ENCODE measurements at regions not wholly inside any gene's neighbourhood (a gene's known extent, or its start where the extent isn't known, plus 50 kb on each side); places are given as distances from the start of the nearest gene placed in this dataset.

- no peak overlapping the region for H3K27ac ChIP-seq (ENCODE audit: low read depth, low read length)
- no peak overlapping the region for H3K4me2 ChIP-seq (ENCODE audit: low read length)
- no peaks in the 10 kb centered on the region for H3K27me3 ChIP-seq (ENCODE audit: insufficient read depth, low read length)
- H3K9ac ChIP-seq (ENCODE audit: low read length) = no peak overlapping the region
- H2AFZ ChIP-seq (ENCODE audit: low read depth, low read length, poor library complexity, severe bottlenecking) = no peak overlapping the region
- H4K20me1 ChIP-seq (ENCODE audit: insufficient read depth) = no peaks in the 10 kb centered on the region
- H3K36me3 ChIP-seq (ENCODE audit: control insufficient read depth in 1 of 2, insufficient read depth in 2 of 2, low read length in 2 of 2) = no peaks in the 10 kb centered on the region
- ChIA-PET CTCF (no interaction called here), POLR2A (no interaction called here), RAD21 (ENCODE audit: low non-redundant PET in 1 of 2, low total read pairs in 2 of 2, uncharacterized antibody in 2 of 2, unreplicated experiment in 2 of 2) (no interaction called here)
- no peak for TF ChIP-seq CBX3 (IDR thresholded peaks at IDR 0.05; ENCODE audit: low read depth)
- no peak for TF ChIP-seq JUND (IDR thresholded peaks at IDR 0.05)
- no peak for TF ChIP-seq CEBPB (IDR thresholded peaks at IDR 0.05; ENCODE audit: low read depth)
- ATAC-seq (no peak), DNase-seq (ENCODE audit: low read depth, low spot score) (no peak)
- H3K79me2 ChIP-seq (ENCODE audit: insufficient read depth, low read length) = no peaks in the 10 kb centered on the region
- H3K9me3 ChIP-seq (ENCODE audit: control insufficient read depth in 1 of 2, insufficient read depth in 1 of 2, low read depth in 1 of 2, low read length in 2 of 2) = peaks cover 0 to 6% of the 10 kb centered on the region in 2 experiments; a peak in 1 of 4 replicates
- intact Hi-C loops (cut with micrococcal nuclease) = no loop called here
- no peaks in the 10 kb centered on the region for H3K4me1 ChIP-seq (ENCODE audit: control insufficient read depth in 1 of 2, insufficient read depth in 2 of 2, low read length in 2 of 2)
- BruUV-seq (replicated peaks) = no TSS peak
- no peaks in the 10 kb centered on the region for H3K9me2 ChIP-seq (ENCODE audit: insufficient read depth)
- no peak overlapping the region for H3K4me3 ChIP-seq (replicated peaks in 1 of 2; ENCODE audit: low read depth in 1 of 2, low read length in 2 of 2)
Measured at GRCh38 chr7:348480-348844, 58.5 kb downstream of the FOXL3 start.

DNA sequence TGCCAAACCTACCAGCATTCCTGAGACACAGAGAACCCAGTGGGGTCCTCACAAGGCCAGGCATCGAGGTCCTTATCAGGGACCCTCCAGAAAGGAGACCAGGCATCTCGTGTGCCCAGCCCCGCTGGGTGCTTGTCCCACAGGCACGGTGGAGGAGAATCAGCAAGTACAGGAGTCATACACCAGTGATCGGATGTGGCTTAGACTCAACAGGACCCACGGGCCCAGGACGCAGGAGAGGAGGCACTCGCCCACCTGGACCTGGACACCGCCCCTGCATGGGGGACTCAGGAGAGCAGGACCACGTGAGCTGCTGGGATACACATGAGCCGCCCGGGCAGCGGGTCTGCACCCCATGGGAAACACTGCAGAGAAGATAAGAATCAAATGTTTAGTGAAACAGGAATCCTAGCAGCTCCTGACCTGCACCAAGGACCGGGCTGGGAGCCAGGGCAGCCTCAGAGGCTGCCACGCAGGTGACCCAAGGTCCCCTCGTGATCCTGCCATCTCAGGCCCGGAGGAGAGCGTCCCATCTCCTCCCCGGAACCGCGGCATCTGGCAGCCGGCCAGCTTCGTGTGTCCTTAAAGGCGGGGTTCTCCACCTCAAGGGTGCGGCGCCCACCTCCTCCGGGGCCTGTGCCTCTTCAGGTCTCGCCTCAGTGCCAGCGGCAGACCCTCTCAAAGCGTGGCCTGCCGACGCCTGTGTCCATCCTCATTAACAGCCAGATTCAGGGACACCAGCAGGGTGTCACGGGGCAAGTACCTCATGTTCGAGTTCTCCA, 59.2 kb downstream of the FOXL3 start:
- POLR2A ChIA-PET = no interaction called here
- no peak for ATAC-seq
- TF ChIP-seq JUND (IDR thresholded peaks at IDR 0.05) = no peak
- no peak for TF ChIP-seq SIN3A (IDR thresholded peaks at IDR 0.05; ENCODE audit: low read depth)
- no peak for TF ChIP-seq YY1 (IDR thresholded peaks at IDR 0.05; ENCODE audit: extremely low read depth, insufficient replicate concordance, low read depth, low read length)
- no peak for TF ChIP-seq POLR2AphosphoS5 (IDR thresholded peaks at IDR 0.05; ENCODE audit: low read depth, low read length)
- TF ChIP-seq CTCF (IDR thresholded peaks at IDR 0.05 in 2 of 3, conservative IDR thresholded peaks at IDR 0.05 in 1 of 3; ENCODE audit: borderline replicate concordance in 1 of 3, insufficient read depth in 1 of 3, low read depth in 2 of 3, low read length in 2 of 3) = no peak
- no peak for TF ChIP-seq EZH2 (IDR thresholded peaks at IDR 0.05)
- TF ChIP-seq CEBPB (IDR thresholded peaks at IDR 0.05; ENCODE audit: low read depth) = no peak
- TF ChIP-seq ZNF274 (IDR thresholded peaks at IDR 0.05; ENCODE audit: low read depth, low read length) = no peak
- no peak for TF ChIP-seq ZBTB33 (IDR thresholded peaks at IDR 0.05; ENCODE audit: extremely low read depth, insufficient replicate concordance, low read length)
- no peak for TF ChIP-seq SP1 (IDR thresholded peaks at IDR 0.05; ENCODE audit: low read depth)
- TF ChIP-seq CBX3 (IDR thresholded peaks at IDR 0.05; ENCODE audit: low read depth) = no peak
- TF ChIP-seq TCF7L2 (IDR thresholded peaks at IDR 0.05; ENCODE audit: borderline replicate concordance, extremely low read depth, insufficient read depth, insufficient read length) = no peak
- no peak for TF ChIP-seq RAD21 (IDR thresholded peaks at IDR 0.05; ENCODE audit: low read depth)
- TF ChIP-seq, protein P1, sequence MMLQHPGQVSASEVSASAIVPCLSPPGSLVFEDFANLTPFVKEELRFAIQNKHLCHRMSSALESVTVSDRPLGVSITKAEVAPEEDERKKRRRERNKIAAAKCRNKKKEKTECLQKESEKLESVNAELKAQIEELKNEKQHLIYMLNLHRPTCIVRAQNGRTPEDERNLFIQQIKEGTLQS (IDR thresholded peaks at IDR 0.05) = no peak

More for the DNA sequence above, 59.2 kb downstream of the FOXL3 start:
- Histone ChIP-seq H3K36me3 (ENCODE audit: control insufficient read depth in 1 of 2, insufficient read depth in 2 of 2, low read length in 2 of 2) (no peaks in the 10 kb centered on the region), H3K79me2 (ENCODE audit: insufficient read depth, low read length) (no peaks in the 10 kb centered on the region), H3K27ac (ENCODE audit: low read depth, low read length) (no peak overlapping the region), H3K27me3 (ENCODE audit: insufficient read depth, low read length) (no peaks in the 10 kb centered on the region), H3K9ac (ENCODE audit: low read length) (no peak overlapping the region), H3K9me2 (ENCODE audit: insufficient read depth) (no peaks in the 10 kb centered on the region), H3K9me3 (ENCODE audit: control insufficient read depth in 1 of 2, insufficient read depth in 1 of 2, low read depth in 1 of 2, low read length in 2 of 2) (peaks cover 0 to 6% of the 10 kb centered on the region in 2 experiments; a peak in 1 of 4 replicates), H2AFZ (ENCODE audit: low read depth, low read length, poor library complexity, severe bottlenecking) (no peak overlapping the region), H4K20me1 (ENCODE audit: insufficient read depth) (no peaks in the 10 kb centered on the region), H3K4me2 (ENCODE audit: low read length) (no peak overlapping the region), H3K4me3 (replicated peaks in 1 of 2; ENCODE audit: low read depth in 1 of 2, low read length in 2 of 2) (no peak overlapping the region), H3K4me1 (ENCODE audit: control insufficient read depth in 1 of 2, insufficient read depth in 2 of 2, low read length in 2 of 2) (no peaks in the 10 kb centered on the region)
- intact Hi-C loops (cut with micrococcal nuclease) = no loop called here
- ChIA-PET CTCF (no interaction called here), RAD21 (ENCODE audit: low non-redundant PET in 1 of 2, low total read pairs in 2 of 2, uncharacterized antibody in 2 of 2, unreplicated experiment in 2 of 2) (no interaction called here)
- DNase-seq (ENCODE audit: low read depth, low spot score) = no peak
- BruUV-seq (replicated peaks) = no TSS peak
